OCI-LY1 (cell line): ENCODE measurements at regions not wholly inside any gene's neighbourhood (a gene's known extent, or its start where the extent isn't known, plus 50 kb on each side); places are given as distances from the start of the nearest gene placed in this dataset.

ENCODE experiments used
- H2AFZ ChIP-seq: fragments of 200-600 bp; sonication (generic), shearing (Covaris generic); 2 replicates; pipeline ENCODE4 v1.6.0; 2014; ENCODE audit warnings: antibody characterized with exemption, mild to moderate bottlenecking, low read length
- H3F3A ChIP-seq: fragments of 200-600 bp; sonication (generic), shearing (Covaris generic); 2 replicates; pipeline ENCODE4 v1.6.0; 2014; ENCODE audit warnings: mild to moderate bottlenecking, antibody characterized with exemption, low read length, moderate library complexity; ENCODE audit not compliant: insufficient read depth
- H3K27ac ChIP-seq: fragments of 200-600 bp; sonication (generic); 2 replicates; pipeline ENCODE4 v1.5.1; 2014; ENCODE audit warnings: low read length, mixed run types, mild to moderate bottlenecking, low read depth; ENCODE audit not compliant: poor library complexity, severe bottlenecking
- H3K27me3 ChIP-seq: fragments of 200-600 bp; sonication (generic); 2 replicates; pipeline ENCODE4 v1.6.0; 2014; ENCODE audit warnings: antibody characterized with exemption, mild to moderate bottlenecking, low read length, moderate library complexity; ENCODE audit not compliant: insufficient read depth
- H3K36me3 ChIP-seq: fragments of 200-600 bp; sonication (generic); 2 replicates; pipeline ENCODE4 v1.6.1; 2014; ENCODE audit warnings: mild to moderate bottlenecking, antibody characterized with exemption, low read length, moderate library complexity, mixed read lengths; ENCODE audit not compliant: insufficient read depth
- H3K4me1 ChIP-seq: fragments of 200-600 bp; sonication (generic); 2 replicates; pipeline ENCODE4 v1.5.1; 2014; ENCODE audit warnings: mild to moderate bottlenecking, low read length, moderate library complexity; ENCODE audit not compliant: insufficient read depth, severe bottlenecking
- H3K4me2 ChIP-seq: fragments of 200-600 bp; sonication (generic), shearing (Covaris generic); 2 replicates; pipeline ENCODE4 v1.6.1; 2014; ENCODE audit warnings: low read length
- H3K4me3 ChIP-seq: fragments of 200-600 bp; sonication (generic); 2 replicates; pipeline ENCODE4 v1.5.1; 2014; ENCODE audit warnings: low read length, low read depth, mild to moderate bottlenecking, mixed read lengths; ENCODE audit not compliant: poor library complexity, severe bottlenecking
- H3K79me2 ChIP-seq: fragments of 200-600 bp; shearing (Covaris generic); 2 replicates; pipeline ENCODE4 v1.6.1; 2016; ENCODE audit warnings: mixed run types, low read length, mixed read lengths; ENCODE audit not compliant: insufficient read depth
- H3K9ac ChIP-seq: fragments of 200-600 bp; sonication (generic), shearing (Covaris generic); 2 replicates; pipeline ENCODE4 v1.6.1; 2014; ENCODE audit warnings: mild to moderate bottlenecking, low read length, mixed read lengths
- H3K9me2 ChIP-seq: fragments of 200-600 bp; sonication (generic), shearing (Covaris generic); 2 replicates; pipeline ENCODE4 v1.6.1; 2014; ENCODE audit warnings: low read depth, mild to moderate bottlenecking, low read length, mixed read lengths
- H3K9me3 ChIP-seq: fragments of 200-600 bp; shearing (Covaris generic); 2 replicates; pipeline ENCODE4 v1.6.1; 2014; ENCODE audit warnings: low read length, mixed read lengths
- H4K20me1 ChIP-seq: fragments of 200-600 bp; sonication (generic), shearing (Covaris generic); 2 replicates; pipeline ENCODE4 v1.6.0; 2016; ENCODE audit warnings: mild to moderate bottlenecking, low read length; ENCODE audit not compliant: insufficient read depth
- CTCF ChIP-seq: fragments of 200-600 bp; sonication (generic), shearing (Covaris generic); IDR thresholded peaks from 2 replicates; pipeline ENCODE4 v1.5.1; 2017; ENCODE audit warnings: mild to moderate bottlenecking, antibody characterized with exemption, low read length, moderate library complexity, mixed read lengths
- EZH2 ChIP-seq: fragments of 200-600 bp; sonication (generic), shearing (Covaris generic); IDR thresholded peaks from 2 replicates; pipeline ENCODE4 v1.8.0; 2017; ENCODE audit warnings: borderline replicate concordance, mixed run types, mild to moderate bottlenecking, antibody characterized with exemption, low read length, moderate library complexity, mixed read lengths

DNA sequence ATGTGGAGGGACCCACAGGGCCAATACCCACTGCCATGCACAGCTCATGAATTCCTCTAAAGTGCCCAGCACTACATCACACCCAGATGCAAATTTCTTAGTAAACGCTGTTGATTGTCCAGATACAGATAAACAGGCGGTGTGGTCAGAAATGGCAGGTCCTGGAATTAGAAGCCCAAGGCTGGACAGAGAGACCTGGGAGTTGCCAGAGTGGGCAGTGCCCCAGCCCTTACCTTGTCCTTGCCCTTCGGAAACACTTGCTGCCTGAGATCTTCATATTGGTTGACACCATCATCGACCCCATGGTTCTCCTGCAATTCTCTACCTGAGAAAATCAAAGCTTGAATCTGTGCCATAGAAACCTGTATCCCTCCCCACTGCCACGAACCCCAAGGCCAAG, 149.3 kb upstream of the ETV3 start:
- no peaks in the 10 kb centered on the region for H3K4me1 ChIP-seq
- no peak overlapping the region for H3K4me2 ChIP-seq
- H3K27me3 ChIP-seq = no peaks in the 10 kb centered on the region; the same call in 1 of the 2 replicates

DNA sequence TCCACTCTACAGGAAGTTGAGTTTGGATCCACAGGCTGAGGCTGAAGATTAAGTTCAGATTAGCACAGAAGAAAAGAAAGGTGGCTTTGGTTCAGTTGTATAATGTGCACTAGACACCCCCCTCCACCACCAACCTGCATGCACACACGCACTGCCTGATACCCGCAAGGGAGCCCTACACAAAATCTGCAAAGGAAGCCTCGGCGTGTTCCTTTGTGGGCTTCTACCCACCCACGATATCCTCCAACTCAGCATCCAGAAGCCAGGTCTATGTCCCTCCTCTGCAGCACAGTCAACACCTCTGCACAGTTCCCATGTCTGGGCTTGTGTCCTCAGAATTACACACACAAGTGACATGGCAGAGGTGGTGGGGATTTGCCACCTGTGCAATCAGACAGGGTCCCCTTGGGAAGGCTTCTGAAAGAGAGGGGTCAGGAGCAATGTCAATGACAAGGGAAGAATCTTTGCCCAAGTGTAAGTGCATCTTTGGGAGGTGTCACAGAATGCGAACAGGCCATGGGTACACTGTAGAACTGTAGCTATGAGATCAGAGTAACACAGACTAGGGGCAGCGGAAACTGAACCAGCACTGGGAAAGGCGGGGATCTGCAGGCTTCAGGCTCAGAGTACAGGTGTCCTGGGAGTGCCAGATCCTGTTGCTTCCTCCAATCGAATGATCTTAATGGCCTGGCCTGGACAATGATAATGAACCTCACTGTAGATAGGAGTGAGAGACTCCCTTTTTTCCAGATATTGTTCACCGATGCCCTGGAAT, 148.6 kb upstream of the ETV3 start:
- H3K79me2 ChIP-seq = no peaks in the 10 kb centered on the region
- no peak overlapping the region for H3K4me3 ChIP-seq
- H3K27me3 ChIP-seq = no peaks in the 10 kb centered on the region; the same call in 1 of the 2 replicates
- H3K4me2 ChIP-seq = no peak overlapping the region
- H3K9me2 ChIP-seq = no peaks in the 10 kb centered on the region
- no peak overlapping the region for H3K27ac ChIP-seq
- H3F3A ChIP-seq = no peaks in the 10 kb centered on the region
- H3K9me3 ChIP-seq = no peaks in the 10 kb centered on the region
- H3K36me3 ChIP-seq = no peaks in the 10 kb centered on the region
- no peaks in the 10 kb centered on the region for H4K20me1 ChIP-seq
- no peaks in the 10 kb centered on the region for H3K4me1 ChIP-seq
- no peak overlapping the region for H3K9ac ChIP-seq
- no peak overlapping the region for H2AFZ ChIP-seq
- TF ChIP-seq CTCF (no peak), EZH2 (no peak)

More for the DNA sequence above, 149.3 kb upstream of the ETV3 start:
- H3K9me2 ChIP-seq = no peaks in the 10 kb centered on the region
- no peak overlapping the region for H2AFZ ChIP-seq
- no peak overlapping the region for H3K27ac ChIP-seq
- no peak overlapping the region for H3K9ac ChIP-seq
- no peaks in the 10 kb centered on the region for H4K20me1 ChIP-seq
- no peaks in the 10 kb centered on the region for H3K9me3 ChIP-seq
- TF ChIP-seq CTCF = no peak
- TF ChIP-seq EZH2 = no peak
- no peak overlapping the region for H3K4me3 ChIP-seq
- H3K36me3 ChIP-seq = no peaks in the 10 kb centered on the region
- H3F3A ChIP-seq = no peaks in the 10 kb centered on the region
- no peaks in the 10 kb centered on the region for H3K79me2 ChIP-seq

- Histone ChIP-seq H3F3A (no peaks in the 10 kb centered on the region), H3K79me2 (no peaks in the 10 kb centered on the region), H3K9me3 (no peaks in the 10 kb centered on the region), H3K27me3 (no peaks in the 10 kb centered on the region; the same call in 1 of the 2 replicates), H3K4me2 (no peak overlapping the region), H3K4me3 (no peak overlapping the region), H3K27ac (no peak overlapping the region), H3K4me1 (no peaks in the 10 kb centered on the region), H2AFZ (no peak overlapping the region), H3K9ac (no peak overlapping the region), H4K20me1 (no peaks in the 10 kb centered on the region), H3K36me3 (no peaks in the 10 kb centered on the region), H3K9me2 (no peaks in the 10 kb centered on the region)
- TF ChIP-seq EZH2 = no peak
- no peak for TF ChIP-seq CTCF
Measured at GRCh38 chr1:157286096-157286495, 147.9 kb upstream of the ETV3 start.
